NCI-H2107 treated with DMSO at 0.1 percent for 48 hours (cell line): ENCODE measurements at regions not wholly inside any gene's neighbourhood (a gene's known extent, or its start where the extent isn't known, plus 50 kb on each side); places are given as distances from the start of the nearest gene placed in this dataset.
A peak's percentile ranks its signal among the peaks of the same experiment; 100 is the strongest.
"Not testable (repeated sequence)": the region's sequence is repeated elsewhere in the genome, so short reads cannot be mapped to it uniquely, and the experiment has no call there.

ENCODE experiments used
- DNase-seq: peaks from one replicate; lab custom pipeline; 2025; ENCODE audit not compliant: unreplicated experiment; lab: John Stamatoyannopoulos, UW

GRCh38 chr7:68125168-68125567 is 1128.5 kb downstream of the TYW1 start:
- DNase-seq: peak; percentile 68

GRCh38 chr7:68133045-68133444 is 1136.4 kb downstream of the TYW1 start:
- DNase-seq: no peak

GRCh38 chr7:68143345-68143744 is 1146.7 kb downstream of the TYW1 start:
- DNase-seq: no peak

- DNase-seq: no peak
Measured at GRCh38 chr7:68146983-68147382, 1150.3 kb downstream of the TYW1 start.

GRCh38 chr7:68147614-68148238 is 1151.1 kb downstream of the TYW1 start:
- no peak for DNase-seq

- peak; percentile 14 for DNase-seq
Measured at GRCh38 chr7:68148440-68148839, 1151.8 kb downstream of the TYW1 start.

- no peak for DNase-seq
Measured at GRCh38 chr7:68152205-68152604, 1155.6 kb downstream of the TYW1 start.

GRCh38 chr7:68155676-68156075 is 1159.0 kb downstream of the TYW1 start:
- no peak for DNase-seq

GRCh38 chr7:68158686-68159295 is 1162.2 kb downstream of the TYW1 start:
- DNase-seq: no peak

- no peak for DNase-seq
Measured at GRCh38 chr7:68162712-68163111, 1166.1 kb downstream of the TYW1 start.

- DNase-seq: no peak
Measured at GRCh38 chr7:68166525-68166924, 1169.9 kb downstream of the TYW1 start.

GRCh38 chr7:68173513-68173912 is 1176.9 kb downstream of the TYW1 start:
- no peak for DNase-seq

- DNase-seq: peak; percentile 59
Measured at GRCh38 chr7:68176974-68177373, 1180.3 kb downstream of the TYW1 start.

GRCh38 chr7:68180761-68181160 is 1184.1 kb downstream of the TYW1 start:
- DNase-seq: no peak

- no peak for DNase-seq
Measured at GRCh38 chr7:68183176-68183575, 1186.5 kb downstream of the TYW1 start.

- DNase-seq: peak; percentile 68
Measured at GRCh38 chr7:68185631-68186456, 1189.2 kb downstream of the TYW1 start.

GRCh38 chr7:68187532-68187931 is 1190.9 kb downstream of the TYW1 start:
- no peak for DNase-seq

GRCh38 chr7:68192941-68193340 is 1196.3 kb downstream of the TYW1 start:
- DNase-seq: no peak

GRCh38 chr7:68195642-68196041 is 1199.0 kb downstream of the TYW1 start:
- not testable (repeated sequence) for DNase-seq

GRCh38 chr7:68200051-68200670 is 1203.5 kb downstream of the TYW1 start:
- no peak for DNase-seq

- no peak for DNase-seq
Measured at GRCh38 chr7:68203251-68203650, 1206.6 kb downstream of the TYW1 start.

GRCh38 chr7:68205826-68206225 is 1209.2 kb downstream of the TYW1 start:
- no peak for DNase-seq
